SK-N-MC (cell line): ENCODE measurements at regions not wholly inside any gene's neighbourhood (a gene's known extent, or its start where the extent isn't known, plus 50 kb on each side); places are given as distances from the start of the nearest gene placed in this dataset.
"Not testable (repeated sequence)": the region's sequence is repeated elsewhere in the genome, so short reads cannot be mapped to it uniquely, and the experiment has no call there.

Experiments used
- DNase-seq: peaks from one replicate; pipeline ENCODE4 v3.0.0-alpha.2; 2011; ENCODE audit warnings: low read depth, low spot score
- H3K27ac ChIP-seq: fragments of 200-600 bp; sonication (generic); 2 replicates; pipeline ENCODE4 v1.5.1; 2016; ENCODE audit warnings: mixed run types
- H3K36me3 ChIP-seq: fragments of 200-600 bp; sonication (generic); 2 replicates; pipeline ENCODE4 v1.6.1; 2017; ENCODE audit warnings: antibody characterized with exemption, low read length, mixed read lengths; ENCODE audit not compliant: insufficient read depth
- H3K4me3 ChIP-seq: fragments of 200-600 bp; sonication (generic); 2 replicates; pipeline ENCODE4 v1.5.1; 2016
- H3K9ac ChIP-seq: fragments of 200-600 bp; sonication (generic); 2 replicates; pipeline ENCODE4 v1.8.0; 2017; ENCODE audit warnings: mixed run types, mixed read lengths; ENCODE audit not compliant: insufficient read length
- H3K9me3 ChIP-seq: fragments of 200-600 bp; sonication (generic); 2 replicates; pipeline ENCODE4 v1.6.1; 2017; ENCODE audit warnings: low read depth, mild to moderate bottlenecking, antibody characterized with exemption, low read length, moderate library complexity, mixed read lengths
- EZH2 ChIP-seq: fragments of 200-600 bp; sonication (generic); IDR thresholded peaks from one replicate; pipeline ENCODE4 v1.6.1; 2017; ENCODE audit warnings: antibody characterized with exemption
- FOXP2 ChIP-seq: optimal IDR thresholded peaks from 2 replicates; pipeline ENCODE3; 2011; ENCODE audit warnings: mild to moderate bottlenecking, moderate library complexity; ENCODE audit not compliant: insufficient read depth; ENCODE audit errors: extremely low read length, control extremely low read depth
- POLR2AphosphoS5 ChIP-seq: IDR thresholded peaks from 2 replicates; pipeline ENCODE4 v1.6.1; 2012; ENCODE audit warnings: mild to moderate bottlenecking, low read depth, low read length, borderline replicate concordance

- H3K36me3 ChIP-seq, result no peaks in the 10 kb centered on the region
- TF ChIP-seq FOXP2 (no peak), EZH2 (no peak), POLR2AphosphoS5 (no peak)
- DNase-seq, result no peak
- no peak overlapping the region for H3K9ac ChIP-seq
- H3K27ac ChIP-seq, result no peak overlapping the region
- no peak overlapping the region for H3K4me3 ChIP-seq
- H3K9me3 ChIP-seq, result no peaks in the 10 kb centered on the region
These were observed 94.2 kb upstream of the DLGAP1 start for GRCh38 chr18:4549164-4549872.

GRCh38 chr18:4547126-4547525 lies 92.0 kb upstream of the DLGAP1 start:
- Histone ChIP-seq H3K27ac (no peak overlapping the region), H3K9ac (no peak overlapping the region), H3K36me3 (no peaks in the 10 kb centered on the region), H3K4me3 (no peak overlapping the region), H3K9me3 (no peaks in the 10 kb centered on the region)
- DNase-seq, result no peak
- TF ChIP-seq EZH2, result no peak
- no peak for TF ChIP-seq FOXP2
- no peak for TF ChIP-seq POLR2AphosphoS5

GRCh38 chr18:4544142-4544541 lies 89.0 kb upstream of the DLGAP1 start:
- Histone ChIP-seq H3K27ac (no peak overlapping the region), H3K9me3 (no peaks in the 10 kb centered on the region), H3K4me3 (no peak overlapping the region), H3K36me3 (no peaks in the 10 kb centered on the region), H3K9ac (no peak overlapping the region)
- TF ChIP-seq EZH2 (no peak), FOXP2 (no peak), POLR2AphosphoS5 (no peak)
- DNase-seq, result no peak

GRCh38 chr18:4543711-4544110 lies 88.6 kb upstream of the DLGAP1 start:
- no peak for DNase-seq
- TF ChIP-seq POLR2AphosphoS5 (no peak), EZH2 (no peak), FOXP2 (no peak)
- Histone ChIP-seq H3K9ac (no peak overlapping the region), H3K9me3 (no peaks in the 10 kb centered on the region), H3K27ac (no peak overlapping the region), H3K4me3 (no peak overlapping the region), H3K36me3 (no peaks in the 10 kb centered on the region)

- DNase-seq, result no peak
- H3K9me3 ChIP-seq, result no peaks in the 10 kb centered on the region
- no peak overlapping the region for H3K9ac ChIP-seq
- H3K4me3 ChIP-seq, result no peak overlapping the region
- H3K36me3 ChIP-seq, result no peaks in the 10 kb centered on the region
- no peak for TF ChIP-seq FOXP2
- no peak for TF ChIP-seq EZH2
- no peak for TF ChIP-seq POLR2AphosphoS5
- H3K27ac ChIP-seq, result no peak overlapping the region
These were observed 86.5 kb upstream of the DLGAP1 start for GRCh38 chr18:4541588-4541987.

- TF ChIP-seq POLR2AphosphoS5 (no peak), FOXP2 (no peak), EZH2 (no peak)
- Histone ChIP-seq H3K9ac (no peak overlapping the region), H3K27ac (no peak overlapping the region), H3K36me3 (no peaks in the 10 kb centered on the region), H3K4me3 (no peak overlapping the region), H3K9me3 (no peaks in the 10 kb centered on the region)
- no peak for DNase-seq
These were observed 81.3 kb upstream of the DLGAP1 start for GRCh38 chr18:4536447-4536846.

GRCh38 chr18:4528405-4528804 lies 73.3 kb upstream of the DLGAP1 start:
- no peaks in the 10 kb centered on the region for H3K9me3 ChIP-seq
- H3K27ac ChIP-seq, result no peak overlapping the region
- H3K36me3 ChIP-seq, result no peaks in the 10 kb centered on the region
- no peak overlapping the region for H3K4me3 ChIP-seq
- no peak overlapping the region for H3K9ac ChIP-seq
- no peak for DNase-seq
- TF ChIP-seq FOXP2 (no peak), POLR2AphosphoS5 (no peak), EZH2 (no peak)

GRCh38 chr18:4527826-4528225 lies 72.7 kb upstream of the DLGAP1 start:
- H3K9ac ChIP-seq, H3K36me3 ChIP-seq, H3K9me3 ChIP-seq, DNase-seq, H3K27ac ChIP-seq, H3K4me3 ChIP-seq: not testable (repeated sequence)

GRCh38 chr18:4524096-4524495 lies 69.0 kb upstream of the DLGAP1 start:
- Histone ChIP-seq H3K4me3 (no peak overlapping the region), H3K36me3 (no peaks in the 10 kb centered on the region), H3K27ac (no peak overlapping the region), H3K9me3 (no peaks in the 10 kb centered on the region), H3K9ac (no peak overlapping the region)
- DNase-seq, result no peak
- no peak for TF ChIP-seq POLR2AphosphoS5
- no peak for TF ChIP-seq FOXP2
- no peak for TF ChIP-seq EZH2
